ENCODE measurements at regions not wholly inside any gene's neighbourhood (a gene's known extent, or its start where the extent isn't known, plus 50 kb on each side); places are given as distances from the start of the nearest gene placed in this dataset.

DNA sequence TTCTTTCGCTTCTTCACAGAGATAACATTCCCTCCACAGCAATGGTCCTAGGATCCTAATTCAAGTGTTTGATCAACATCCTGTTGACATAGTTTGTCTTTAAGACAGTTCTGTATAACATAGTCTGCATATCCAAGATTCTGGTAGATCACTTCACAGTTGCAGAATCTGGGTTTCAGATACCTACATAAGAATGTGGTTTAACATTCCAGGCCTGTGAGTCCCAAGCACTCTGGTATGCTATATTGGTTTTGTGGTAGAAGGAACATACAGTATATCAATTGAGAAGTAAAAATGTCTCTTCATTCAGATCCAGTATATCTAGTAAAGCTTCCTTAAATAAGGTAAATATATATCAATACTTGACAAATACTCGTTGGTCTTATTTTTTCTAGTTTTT, 914.2 kb upstream of the CDH6 start:
- POLR2A ChIA-PET (ENCODE audit: partially characterized antibody): no interaction called here
- CTCF ChIA-PET (ENCODE audit: partially characterized antibody): no interaction called here
- 89% methylated on average over 2 of the region's 2 CpGs; no CpG with 5 or more reads in 1 of the 2 experiments for WGBS, 2 experiments (ENCODE audit: extremely low coverage in 1 of 2, insufficient coverage in 1 of 2, insufficient read length in 1 of 2, insufficient replicate concordance in 2 of 2, low coverage in 1 of 2, low lambda C conversion rate in 2 of 2, missing lambda C conversion rate in 1 of 2)
- Histone ChIP-seq H3K14ac (ENCODE audit: insufficient read length) (no peak overlapping the region), H2AFZ (ENCODE audit: low read length) (no peak overlapping the region), H3K79me1 (ENCODE audit: low read depth, low read length) (no peaks in the 10 kb centered on the region), H3K9ac (replicated peaks in 1 of 4; ENCODE audit: extremely low read depth in 1 of 4, low read depth in 3 of 4, low read length in 3 of 4) (no peak overlapping the region), H3K23me2 (ENCODE audit: low read depth, low read length) (no peaks in the 10 kb centered on the region), H2BK15ac (ENCODE audit: low read length) (no peak overlapping the region), H3K18ac (ENCODE audit: extremely low read depth, low read length) (no peak overlapping the region), H3K4me3 (ENCODE audit: extremely low read depth in 1 of 4, insufficient read depth in 2 of 4, low read depth in 3 of 4, low read length in 4 of 4) (no peak overlapping the region), H3K9me3 (ENCODE audit: insufficient read depth in 2 of 2, low read depth in 1 of 2, low read length in 1 of 2) (no peaks in the 10 kb centered on the region), H2BK20ac (ENCODE audit: low read length) (no peak overlapping the region), H2BK5ac (ENCODE audit: low read depth, low read length) (no peak overlapping the region), H2BK12ac (ENCODE audit: low read depth, low read length) (no peak overlapping the region), H3K27ac (ENCODE audit: low read depth, low read length) (no peak overlapping the region), H2AK5ac (ENCODE audit: low read depth, low read length) (no peak overlapping the region), H4K8ac (ENCODE audit: extremely low read depth, insufficient read depth, low read length) (no peak overlapping the region), H3K23ac (ENCODE audit: insufficient read length) (no peak overlapping the region), H3K56ac (replicated peaks; ENCODE audit: insufficient read length, low read depth, low read length) (no peak overlapping the region), H4K91ac (replicated peaks; ENCODE audit: insufficient read length, low read length) (no peak overlapping the region), H3K4ac (replicated peaks; ENCODE audit: insufficient read length, low read depth, low read length) (no peak overlapping the region), H3K79me2 (ENCODE audit: control insufficient read depth in 1 of 2, insufficient read depth in 2 of 2, low read length in 2 of 2) (no peaks in the 10 kb centered on the region), H4K20me1 (replicated peaks in 1 of 2; ENCODE audit: control insufficient read depth in 1 of 2, insufficient read depth in 2 of 2, low read length in 2 of 2) (no peaks in the 10 kb centered on the region), H3K36me3 (ENCODE audit: control insufficient read depth in 2 of 4, insufficient read depth in 4 of 4, low read length in 3 of 4) (no peaks in the 10 kb centered on the region), H3K4me1 (replicated peaks in 1 of 4; ENCODE audit: control insufficient read depth in 3 of 4, insufficient read depth in 4 of 4, low read length in 3 of 4) (no peaks in the 10 kb centered on the region), H4K5ac (ENCODE audit: insufficient read length, low read depth, low read length) (no peak overlapping the region), H3K27me3 (replicated peaks in 1 of 4; ENCODE audit: control insufficient read depth in 3 of 4, extremely low read depth in 1 of 4, insufficient read depth in 3 of 4, low read length in 3 of 4) (no peaks in the 10 kb centered on the region), H2BK120ac (replicated peaks; ENCODE audit: low read depth, low read length) (no peak overlapping the region), H3K4me2 (ENCODE audit: insufficient read depth in 1 of 2, low read depth in 2 of 2, low read length in 2 of 2) (no peak overlapping the region)
- no peak for FAIRE-seq
- TF ChIP-seq JUND (IDR thresholded peaks at IDR 0.05; ENCODE audit: low read length): 0 out of 2 replicates have a peak, but pooled peaks have one; percentile 6
- peak; percentile 91 for TF ChIP-seq TEAD4 (IDR thresholded peaks at IDR 0.05; ENCODE audit: low read depth, low read length)
- no peak for TF ChIP-seq SIX5 (IDR thresholded peaks at IDR 0.05; ENCODE audit: low read depth, low read length)
- no peak for TF ChIP-seq ATF2 (IDR thresholded peaks at IDR 0.05; ENCODE audit: low read length)
- TF ChIP-seq KDM4A (IDR thresholded peaks at IDR 0.05; ENCODE audit: low read depth, low read length, severe bottlenecking): no peak
- no peak for DNase-seq (ENCODE audit: low read depth in 1 of 2, low spot score in 2 of 2)

Measured in H1 (cell line).